ENCODE measurements at regions not wholly inside any gene's neighbourhood (a gene's known extent, or its start where the extent isn't known, plus 50 kb on each side); places are given as distances from the start of the nearest gene placed in this dataset.

DNA sequence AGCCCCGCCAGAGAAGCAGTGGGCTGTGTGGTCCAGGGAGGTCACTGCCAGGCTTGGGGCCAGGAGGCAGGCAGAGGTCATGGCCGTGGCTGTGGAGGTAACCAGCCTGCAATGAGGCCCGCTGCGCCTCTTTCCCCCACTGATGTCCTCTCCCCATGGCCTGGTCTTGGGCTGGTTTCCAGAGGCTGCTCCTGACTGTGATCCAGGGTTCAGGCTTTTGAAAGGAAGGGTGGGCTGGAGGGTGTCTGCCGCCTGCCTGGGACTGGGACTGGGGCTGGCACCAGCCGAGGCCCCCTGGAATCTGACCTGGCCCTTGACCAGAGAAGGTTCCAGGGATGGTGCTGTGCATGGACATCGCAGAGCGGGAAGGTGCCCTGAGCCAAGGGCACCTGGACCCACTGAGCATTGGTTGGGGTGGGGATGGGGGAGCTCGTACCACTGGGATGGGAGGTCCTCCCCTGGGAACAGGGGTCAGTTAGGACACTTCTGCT is 59.6 kb upstream of the THY1 start:
- in situ Hi-C loops (cut with HindIII; ENCODE audit: low pct_ligation_motif_present, low pct_unique_long_range_greater_than_20kb, low sequenced_read_pairs), result no loop called here
- no peak for DNase-seq

DNA sequence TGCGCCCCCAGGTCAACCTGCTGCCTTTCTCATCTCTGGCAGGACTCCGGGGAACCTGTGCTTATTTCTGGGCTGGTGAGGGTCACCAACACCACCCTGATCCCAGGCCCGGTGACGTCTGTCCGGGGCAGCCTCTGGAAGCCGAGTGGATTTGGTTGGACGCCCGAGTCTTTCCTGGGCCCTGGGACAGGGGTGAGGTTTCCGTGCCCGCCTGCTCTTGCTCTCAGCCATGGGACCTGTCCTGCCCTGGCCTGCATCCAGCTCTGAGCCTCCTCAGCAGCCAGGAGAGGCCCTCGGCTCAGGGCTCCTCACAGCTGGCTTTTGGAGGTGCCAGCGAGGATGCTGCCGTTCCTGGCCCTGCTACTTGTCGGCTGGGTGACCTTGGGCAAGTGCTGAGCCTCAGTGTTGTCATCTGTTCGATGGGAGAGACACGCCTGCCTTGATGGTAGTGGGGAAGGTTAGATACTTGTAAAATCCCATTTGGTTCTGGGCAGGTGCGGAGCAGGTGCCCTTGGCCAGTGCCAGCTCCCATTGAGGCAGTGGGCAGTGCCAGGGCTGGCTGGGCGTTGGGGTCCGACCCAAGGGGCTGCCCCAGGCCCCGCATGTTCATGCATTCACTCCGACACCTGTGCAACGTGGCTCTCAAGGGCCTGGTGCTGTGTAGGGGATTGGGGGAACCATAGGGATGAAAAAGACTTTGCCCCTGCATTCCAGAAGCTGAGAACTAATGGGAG is 58.9 kb upstream of the THY1 start:
- no peak for DNase-seq
- in situ Hi-C loops (cut with HindIII; ENCODE audit: low pct_ligation_motif_present, low pct_unique_long_range_greater_than_20kb, low sequenced_read_pairs), result no loop called here

DNA sequence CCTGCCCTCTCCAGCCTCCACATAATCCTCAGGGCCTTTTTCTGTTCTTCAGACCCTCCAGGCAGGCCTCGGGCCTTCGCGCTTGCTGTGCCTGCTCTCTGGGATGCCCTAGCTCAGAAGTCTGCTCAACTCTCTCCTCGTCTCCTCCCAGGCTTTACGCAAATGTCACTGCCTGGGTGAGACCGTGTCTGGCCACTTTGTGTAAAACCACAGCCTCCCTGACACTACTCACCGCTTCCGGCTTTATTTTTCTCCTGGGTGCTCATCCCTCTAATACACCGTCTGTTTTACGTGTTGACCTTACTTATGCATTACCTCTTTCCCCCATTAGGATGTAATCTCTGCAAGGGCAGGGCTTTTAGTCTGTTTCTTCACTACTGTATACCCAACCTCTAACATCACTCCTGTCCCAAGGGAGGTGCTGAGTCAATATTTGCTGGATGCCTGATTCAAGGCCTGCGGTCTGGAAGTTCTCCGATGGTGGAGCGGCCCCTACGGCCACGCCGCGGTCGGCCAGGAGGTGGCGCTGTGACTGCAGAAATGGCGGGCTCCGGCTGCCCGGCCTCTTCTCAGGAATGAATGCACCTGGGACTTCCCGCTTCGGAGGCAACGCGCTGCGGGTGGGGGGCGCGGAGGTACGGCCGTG is 58.2 kb upstream of the THY1 start:
- in situ Hi-C loops (cut with HindIII; ENCODE audit: low pct_ligation_motif_present, low pct_unique_long_range_greater_than_20kb, low sequenced_read_pairs), result no loop called here
- peak; percentile 65 for DNase-seq

DNA sequence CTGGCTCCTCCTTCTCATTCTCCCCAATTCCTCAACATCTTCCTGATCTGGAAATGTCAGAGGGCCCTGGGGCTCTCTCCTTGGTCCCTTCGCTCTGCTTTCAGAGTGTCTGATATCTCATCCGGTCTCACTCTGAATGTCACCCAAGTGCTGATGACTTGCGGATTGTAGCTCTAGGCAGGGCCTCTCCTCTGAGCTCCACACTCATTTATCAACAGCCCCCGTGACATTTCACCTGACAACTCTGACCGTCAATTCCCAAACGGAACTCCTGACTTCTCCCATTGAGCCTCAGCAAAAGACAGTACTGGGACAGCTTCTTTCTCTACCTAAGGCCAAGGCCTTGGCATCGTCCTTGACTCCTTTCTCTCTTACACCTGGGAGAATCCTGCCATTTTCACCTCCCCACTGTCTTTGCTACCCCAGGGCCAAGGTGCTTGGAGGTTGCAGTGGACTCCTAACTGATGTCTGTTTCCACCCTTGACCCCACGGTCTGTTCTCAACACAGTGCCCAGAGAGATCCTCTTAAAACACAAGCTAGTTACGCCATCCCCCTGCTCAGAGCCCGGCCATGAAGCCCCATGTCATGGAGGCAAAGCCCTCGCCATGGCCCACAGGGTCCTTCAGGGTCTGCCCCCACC is 57.5 kb upstream of the THY1 start:
- DNase-seq, result no peak
- in situ Hi-C loops (cut with HindIII; ENCODE audit: low pct_ligation_motif_present, low pct_unique_long_range_greater_than_20kb, low sequenced_read_pairs), result no loop called here

DNA sequence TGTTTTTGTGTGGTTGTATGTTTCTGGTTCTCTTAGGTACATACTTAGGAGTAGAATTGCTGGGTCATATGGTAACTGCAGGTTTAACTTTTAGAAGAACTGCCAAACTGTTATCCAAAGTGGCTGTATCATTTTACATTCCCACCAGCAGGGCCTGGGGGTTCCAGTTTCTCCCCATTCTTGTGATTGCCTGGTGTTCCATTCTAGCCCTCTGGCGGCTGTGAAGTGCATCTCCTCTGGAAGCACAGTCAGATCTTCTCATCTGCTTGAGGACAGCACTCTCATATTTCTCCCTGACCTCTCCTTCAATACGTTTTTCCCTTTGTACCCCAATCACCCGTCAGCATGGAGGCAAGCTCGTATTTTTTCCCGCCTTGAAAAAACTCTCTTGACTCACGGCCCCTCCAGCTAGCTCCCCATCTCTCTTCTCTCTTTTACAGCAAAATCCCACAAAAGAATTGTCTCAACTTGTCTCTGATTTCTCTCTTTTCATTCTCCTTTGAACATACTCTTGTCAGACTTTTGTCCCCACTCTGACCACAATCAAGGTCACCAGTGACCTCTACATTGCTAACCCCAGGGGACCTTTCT is 56.8 kb upstream of the THY1 start:
- in situ Hi-C loops (cut with HindIII; ENCODE audit: low pct_ligation_motif_present, low pct_unique_long_range_greater_than_20kb, low sequenced_read_pairs), result no loop called here
- no peak for DNase-seq

DNA sequence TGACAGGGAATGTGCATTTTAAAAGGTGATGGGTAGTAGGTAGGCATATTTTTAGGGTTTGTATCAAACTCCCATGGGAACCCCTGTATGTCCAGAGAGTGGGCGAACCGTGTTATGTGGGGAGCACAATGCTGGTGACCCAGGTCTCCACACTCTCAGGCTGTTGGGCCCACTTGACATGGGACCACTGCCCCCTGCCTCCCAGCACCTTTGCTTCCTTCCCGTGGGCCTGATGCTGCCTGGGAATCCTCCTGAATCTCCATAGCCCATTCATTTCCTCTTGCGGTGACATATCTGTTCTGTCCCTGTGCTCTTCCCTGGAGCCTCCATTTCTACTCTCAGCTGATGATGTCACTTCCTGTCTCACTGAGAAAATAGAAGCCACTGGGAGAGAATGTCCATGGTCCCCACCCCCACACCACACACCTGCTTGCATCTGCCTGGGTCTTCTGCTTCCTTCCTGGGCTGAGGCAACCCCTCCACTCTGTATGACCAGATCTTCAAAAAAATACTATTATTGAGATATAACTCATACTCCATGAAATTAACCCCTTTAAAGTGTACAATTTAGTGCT is 55.8 kb upstream of the THY1 start:
- in situ Hi-C loops (cut with HindIII; ENCODE audit: low pct_ligation_motif_present, low pct_unique_long_range_greater_than_20kb, low sequenced_read_pairs), result no loop called here
- no peak for DNase-seq

DNA sequence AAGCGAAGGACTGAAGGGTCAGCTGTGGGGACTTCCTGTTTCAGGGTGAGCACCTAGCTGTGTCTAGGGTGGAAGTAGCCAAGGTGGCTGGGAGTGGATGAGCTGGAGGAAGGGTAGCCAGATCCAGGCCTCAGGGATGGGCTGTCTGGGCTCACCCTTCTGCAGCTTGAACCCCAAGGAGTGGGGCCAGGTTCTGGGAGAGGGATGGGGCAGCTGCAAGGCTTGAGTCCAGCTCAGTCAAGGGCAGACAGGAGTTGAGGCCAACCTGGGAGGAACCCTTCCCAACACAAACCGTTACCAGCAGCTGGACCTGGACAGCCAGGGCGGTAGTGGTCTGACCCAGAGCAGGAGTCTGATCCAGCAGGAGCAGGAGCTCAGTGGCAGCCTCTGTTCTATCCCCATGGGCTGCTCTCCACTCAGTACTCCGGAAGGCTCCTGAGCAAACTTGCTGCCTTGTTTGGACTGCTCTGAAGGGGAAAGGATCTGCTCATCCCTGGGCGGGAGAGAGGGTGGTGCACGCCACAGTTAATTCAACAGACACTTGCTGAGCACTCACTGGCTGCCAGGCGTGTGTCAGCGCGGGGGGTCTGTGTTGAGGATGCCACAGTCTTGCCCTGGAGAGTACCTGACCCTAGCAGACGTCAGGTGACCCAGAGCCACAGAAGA is 53.8 kb upstream of the THY1 start:
- no peak for DNase-seq
- in situ Hi-C loops (cut with HindIII; ENCODE audit: low pct_ligation_motif_present, low pct_unique_long_range_greater_than_20kb, low sequenced_read_pairs), result no loop called here

DNA sequence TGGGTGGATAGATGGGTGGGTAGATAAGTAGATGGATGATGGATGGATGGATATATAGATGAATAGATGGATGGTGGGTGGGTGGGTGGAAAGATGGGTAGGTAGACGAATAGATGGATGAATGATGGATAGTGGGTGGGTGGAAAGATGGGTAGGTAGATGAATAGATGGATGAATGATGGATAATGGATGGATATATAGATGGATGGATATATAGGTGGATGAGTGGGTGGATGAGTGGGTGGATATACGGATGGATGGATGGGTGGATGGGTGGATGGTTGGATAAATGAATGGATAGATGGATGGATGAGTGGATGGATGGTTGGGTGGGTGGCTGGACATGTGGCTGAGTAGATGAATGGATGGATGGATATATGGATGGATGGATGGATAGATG is 53.1 kb upstream of the THY1 start:
- no peak for DNase-seq
- in situ Hi-C loops (cut with HindIII; ENCODE audit: low pct_ligation_motif_present, low pct_unique_long_range_greater_than_20kb, low sequenced_read_pairs), result no loop called here

DNA sequence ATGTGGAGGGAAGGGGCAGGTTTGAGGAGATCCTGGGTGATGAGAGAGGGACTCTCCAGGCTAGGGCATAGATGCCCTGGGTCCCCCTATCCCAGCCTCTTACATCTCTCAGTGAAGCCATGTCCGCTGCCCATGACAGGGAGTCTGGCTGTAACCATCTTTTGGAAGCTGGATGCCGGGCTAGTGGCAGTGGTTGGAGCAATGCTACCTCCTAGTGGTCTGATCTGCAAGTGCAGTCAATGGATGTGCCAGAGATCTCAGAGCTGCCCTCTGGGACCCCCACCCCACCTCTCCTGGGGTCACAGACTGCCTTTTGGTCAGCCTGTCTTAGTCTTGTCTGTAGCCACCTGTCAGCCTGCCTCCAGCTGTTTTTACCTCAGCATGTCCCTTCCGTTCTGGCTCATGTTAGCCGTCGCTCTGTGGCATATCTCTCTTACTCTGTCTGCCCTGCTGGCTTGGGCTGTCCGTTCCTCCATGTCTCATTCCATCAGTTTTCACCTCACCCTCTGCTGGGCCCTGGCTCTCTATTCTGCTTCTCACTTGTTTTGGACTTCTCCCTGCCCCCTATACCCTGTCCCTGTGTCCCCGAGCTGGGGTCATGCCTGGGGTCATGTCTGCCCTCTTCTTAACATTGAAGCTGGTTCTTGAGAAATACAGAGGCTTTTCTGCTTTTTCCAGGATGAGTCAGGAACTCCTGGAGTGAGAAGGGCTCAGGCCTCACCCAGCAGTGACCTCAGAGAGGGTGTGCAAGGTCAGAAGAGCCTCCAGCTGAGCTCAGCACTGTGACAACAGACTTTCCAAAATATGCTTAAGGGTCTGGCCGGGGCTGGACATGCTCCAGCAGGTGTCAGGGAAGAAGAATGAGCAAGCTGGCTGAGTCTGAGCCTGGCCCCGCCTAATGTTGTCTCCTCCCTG is 52.0 kb upstream of the THY1 start:
- in situ Hi-C loops (cut with HindIII; ENCODE audit: low pct_ligation_motif_present, low pct_unique_long_range_greater_than_20kb, low sequenced_read_pairs), result no loop called here
- DNase-seq, result peak; percentile 62

DNA sequence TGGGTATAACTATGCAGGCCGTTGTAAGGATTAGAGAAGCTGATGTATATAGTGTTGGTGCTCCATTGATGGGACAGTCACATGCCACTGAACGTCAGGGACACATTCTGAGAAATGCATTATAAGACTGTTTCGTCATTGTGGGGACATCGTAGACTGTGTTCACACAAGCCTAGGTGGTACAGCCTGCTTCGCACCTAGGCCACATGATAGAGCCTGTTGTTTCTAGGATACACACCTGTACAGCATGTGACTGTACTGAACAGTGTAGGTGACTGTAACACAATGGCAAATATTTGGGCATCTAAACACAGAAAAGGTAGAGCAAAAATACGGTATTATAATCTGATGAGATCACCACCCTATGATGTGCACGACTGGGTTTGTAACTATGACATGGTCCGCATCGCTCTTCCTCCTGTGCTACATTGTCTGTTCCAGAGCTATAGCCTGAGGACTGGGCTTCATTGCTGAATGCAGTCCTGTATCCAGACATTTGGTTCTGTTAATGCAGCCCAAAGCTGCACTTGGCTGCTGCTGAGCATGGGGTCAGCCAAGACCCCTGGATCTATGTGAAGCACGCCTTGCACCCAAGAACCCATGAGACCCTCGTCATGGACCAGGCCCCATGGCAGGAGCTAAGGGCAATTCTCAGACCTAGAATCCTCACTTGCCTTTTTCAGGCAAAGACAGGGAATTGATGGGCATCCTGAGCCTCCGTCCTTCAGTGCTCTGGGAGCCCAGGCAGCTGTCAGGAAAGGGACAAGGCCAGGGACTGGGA is 51.1 kb upstream of the THY1 start:
- in situ Hi-C loops (cut with HindIII; ENCODE audit: low pct_ligation_motif_present, low pct_unique_long_range_greater_than_20kb, low sequenced_read_pairs), result no loop called here
- no peak for DNase-seq

DNA sequence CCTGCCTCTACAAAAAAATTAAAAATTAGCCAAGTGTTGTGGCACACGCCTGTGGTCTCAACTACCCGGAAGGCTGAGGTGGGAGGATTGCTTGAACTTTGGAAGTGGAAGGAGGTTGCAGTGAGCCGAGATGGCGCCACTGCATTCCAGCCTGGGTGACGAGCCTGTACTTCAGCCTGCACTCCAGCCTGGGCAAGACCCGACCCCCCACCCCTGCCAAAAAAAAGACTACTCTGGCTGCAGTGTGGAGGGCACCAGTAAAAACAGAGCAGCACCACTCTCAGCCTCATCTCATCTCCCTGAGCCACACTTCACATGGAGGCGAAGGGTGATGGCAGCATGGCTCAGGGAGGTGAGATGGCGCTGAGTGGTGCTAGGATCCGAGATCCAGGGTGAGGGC is 50.3 kb upstream of the THY1 start:
- in situ Hi-C loops (cut with HindIII; ENCODE audit: low pct_ligation_motif_present, low pct_unique_long_range_greater_than_20kb, low sequenced_read_pairs), result no loop called here
- DNase-seq, result no peak

DNA sequence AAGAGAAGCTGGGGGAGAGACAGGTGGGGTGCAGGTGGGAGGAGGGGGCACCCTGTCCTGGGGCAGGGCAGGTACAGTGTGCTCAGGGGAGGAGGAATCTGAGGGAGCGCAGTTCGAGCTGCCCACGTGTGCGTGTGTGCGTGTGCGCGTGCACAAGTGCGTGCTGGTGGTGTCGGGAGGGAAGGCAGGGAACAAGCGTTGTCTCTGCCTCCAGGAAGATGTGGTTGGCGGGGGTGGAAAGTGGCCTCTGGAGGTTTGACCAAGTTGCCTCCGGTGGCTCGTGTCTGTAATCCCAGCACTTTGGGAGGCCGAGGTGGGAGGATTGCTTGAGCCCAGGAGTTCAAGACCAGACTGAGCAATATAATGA is 49.9 kb upstream of the THY1 start:
- in situ Hi-C loops (cut with HindIII; ENCODE audit: low pct_ligation_motif_present, low pct_unique_long_range_greater_than_20kb, low sequenced_read_pairs), result no loop called here

More for the DNA sequence above, 49.9 kb upstream of the THY1 start:
- no peak for DNase-seq

Data from ACHN (cell line).